ENCODE measurements at regions not wholly inside any gene's neighbourhood (a gene's known extent, or its start where the extent isn't known, plus 50 kb on each side); places are given as distances from the start of the nearest gene placed in this dataset.
"Not testable (repeated sequence)": the region's sequence is repeated elsewhere in the genome, so short reads cannot be mapped to it uniquely, and the experiment has no call there.

GRCh38 chr2:184157141-184157540 is 441.2 kb upstream of the ZNF804A start:
- H3K9me3 Mint-ChIP-seq, result peaks cover 9% of the 10 kb centered on the region
- POLR2A ChIA-PET, result no interaction called here
- H3K27ac Mint-ChIP-seq, result no peak overlapping the region
- H3K27me3 Mint-ChIP-seq, result no peaks in the 10 kb centered on the region
- DNase-seq, result no peak
- no peaks in the 10 kb centered on the region for H3K36me3 Mint-ChIP-seq (ENCODE audit: low read depth)
- CTCF ChIA-PET, result no interaction called here
- no peak overlapping the region for H3K4me3 Mint-ChIP-seq
- H3K4me1 Mint-ChIP-seq, result no peaks in the 10 kb centered on the region

GRCh38 chr2:184162426-184162825 is 435.9 kb upstream of the ZNF804A start:
- Mint-ChIP-seq H3K27ac (no peak overlapping the region), H3K27me3 (no peaks in the 10 kb centered on the region), H3K9me3 (peaks cover 16% of the 10 kb centered on the region), H3K4me1 (no peaks in the 10 kb centered on the region), H3K4me3 (no peak overlapping the region), H3K36me3 (ENCODE audit: low read depth) (no peaks in the 10 kb centered on the region)
- no peak for DNase-seq
- CTCF ChIA-PET, result no interaction called here
- POLR2A ChIA-PET, result no interaction called here

- H3K27me3 Mint-ChIP-seq; POLR2A ChIA-PET; CTCF ChIA-PET; H3K36me3 Mint-ChIP-seq (ENCODE audit: low read depth); H3K27ac Mint-ChIP-seq; H3K4me1 Mint-ChIP-seq; H3K4me3 Mint-ChIP-seq; DNase-seq: not testable (repeated sequence)
- peaks cover 16% of the 10 kb centered on the region for H3K9me3 Mint-ChIP-seq
Measured at GRCh38 chr2:184168823-184169222, 429.5 kb upstream of the ZNF804A start.

- DNase-seq, result no peak
- Mint-ChIP-seq H3K9me3 (peaks cover 16% of the 10 kb centered on the region), H3K4me1 (no peaks in the 10 kb centered on the region), H3K4me3 (no peak overlapping the region), H3K36me3 (ENCODE audit: low read depth) (no peaks in the 10 kb centered on the region), H3K27ac (no peak overlapping the region), H3K27me3 (no peaks in the 10 kb centered on the region)
- ChIA-PET POLR2A (no interaction called here), CTCF (no interaction called here)
Measured at GRCh38 chr2:184169366-184169765, 429.0 kb upstream of the ZNF804A start.

GRCh38 chr2:184174493-184175104 is 423.7 kb upstream of the ZNF804A start:
- Mint-ChIP-seq H3K27ac (no peak overlapping the region), H3K27me3 (no peaks in the 10 kb centered on the region), H3K4me3 (no peak overlapping the region), H3K4me1 (no peaks in the 10 kb centered on the region), H3K9me3 (no peaks in the 10 kb centered on the region), H3K36me3 (ENCODE audit: low read depth) (no peaks in the 10 kb centered on the region)
- ChIA-PET CTCF (no interaction called here), POLR2A (no interaction called here)
- no peak for DNase-seq

GRCh38 chr2:184178229-184178628 is 420.1 kb upstream of the ZNF804A start:
- ChIA-PET CTCF (interaction anchor here (0.6 to 1.0 kb wide), 2 partner anchors 40 to 602 kb away, joined by 3 read pairs; no protein-coding TSS in a partner anchor), POLR2A (no interaction called here)
- H3K36me3 Mint-ChIP-seq (ENCODE audit: low read depth), result no peaks in the 10 kb centered on the region
- no peak for DNase-seq
- no peaks in the 10 kb centered on the region for H3K9me3 Mint-ChIP-seq
- no peak overlapping the region for H3K4me3 Mint-ChIP-seq
- H3K4me1 Mint-ChIP-seq, result no peaks in the 10 kb centered on the region
- H3K27ac Mint-ChIP-seq, result no peak overlapping the region
- H3K27me3 Mint-ChIP-seq, result no peaks in the 10 kb centered on the region

- Mint-ChIP-seq H3K27ac (no peak overlapping the region), H3K9me3 (peaks cover 6% of the 10 kb centered on the region), H3K4me1 (no peaks in the 10 kb centered on the region), H3K4me3 (no peak overlapping the region), H3K36me3 (ENCODE audit: low read depth) (no peaks in the 10 kb centered on the region), H3K27me3 (no peaks in the 10 kb centered on the region)
- CTCF ChIA-PET, result no interaction called here
- no peak for DNase-seq
- POLR2A ChIA-PET, result no interaction called here
Measured at GRCh38 chr2:184186436-184186835, 411.9 kb upstream of the ZNF804A start.

GRCh38 chr2:184187421-184187971 is 410.8 kb upstream of the ZNF804A start:
- DNase-seq, result no peak
- Mint-ChIP-seq H3K27ac (no peak overlapping the region), H3K9me3 (peaks cover 6% of the 10 kb centered on the region), H3K27me3 (no peaks in the 10 kb centered on the region), H3K4me3 (no peak overlapping the region), H3K4me1 (no peaks in the 10 kb centered on the region), H3K36me3 (ENCODE audit: low read depth) (no peaks in the 10 kb centered on the region)
- POLR2A ChIA-PET, result no interaction called here
- CTCF ChIA-PET, result no interaction called here

- ChIA-PET CTCF (no interaction called here), POLR2A (no interaction called here)
- H3K27ac Mint-ChIP-seq, result no peak overlapping the region
- H3K36me3 Mint-ChIP-seq (ENCODE audit: low read depth), result no peaks in the 10 kb centered on the region
- H3K4me1 Mint-ChIP-seq, result no peaks in the 10 kb centered on the region
- no peak for DNase-seq
- H3K9me3 Mint-ChIP-seq, result peaks cover 6% of the 10 kb centered on the region
- H3K4me3 Mint-ChIP-seq, result no peak overlapping the region
- H3K27me3 Mint-ChIP-seq, result no peaks in the 10 kb centered on the region
Measured at GRCh38 chr2:184190725-184191124, 407.6 kb upstream of the ZNF804A start.

- Mint-ChIP-seq H3K4me3 (no peak overlapping the region), H3K36me3 (ENCODE audit: low read depth) (no peaks in the 10 kb centered on the region), H3K9me3 (peaks cover 3% of the 10 kb centered on the region), H3K4me1 (no peaks in the 10 kb centered on the region), H3K27ac (no peak overlapping the region), H3K27me3 (no peaks in the 10 kb centered on the region)
- ChIA-PET CTCF (no interaction called here), POLR2A (no interaction called here)
- no peak for DNase-seq
Measured at GRCh38 chr2:184192649-184193048, 405.7 kb upstream of the ZNF804A start.

- no peak for DNase-seq
- CTCF ChIA-PET, result no interaction called here
- H3K27me3 Mint-ChIP-seq, result no peaks in the 10 kb centered on the region
- no peak overlapping the region for H3K4me3 Mint-ChIP-seq
- no peaks in the 10 kb centered on the region for H3K4me1 Mint-ChIP-seq
- H3K27ac Mint-ChIP-seq, result no peak overlapping the region
- no peaks in the 10 kb centered on the region for H3K36me3 Mint-ChIP-seq (ENCODE audit: low read depth)
- POLR2A ChIA-PET, result no interaction called here
- peaks cover 2% of the 10 kb centered on the region for H3K9me3 Mint-ChIP-seq
Measured at GRCh38 chr2:184197413-184197812, 400.9 kb upstream of the ZNF804A start.

GRCh38 chr2:184198791-184199190 is 399.5 kb upstream of the ZNF804A start:
- POLR2A ChIA-PET; H3K36me3 Mint-ChIP-seq (ENCODE audit: low read depth); H3K9me3 Mint-ChIP-seq; H3K4me3 Mint-ChIP-seq; H3K27ac Mint-ChIP-seq; H3K4me1 Mint-ChIP-seq; DNase-seq; CTCF ChIA-PET; H3K27me3 Mint-ChIP-seq: not testable (repeated sequence)

- no peaks in the 10 kb centered on the region for H3K27me3 Mint-ChIP-seq
- no peak overlapping the region for H3K4me3 Mint-ChIP-seq
- ChIA-PET POLR2A (no interaction called here), CTCF (no interaction called here)
- no peak overlapping the region for H3K27ac Mint-ChIP-seq
- no peaks in the 10 kb centered on the region for H3K4me1 Mint-ChIP-seq
- DNase-seq, result no peak
- peaks cover 2% of the 10 kb centered on the region for H3K9me3 Mint-ChIP-seq
- no peaks in the 10 kb centered on the region for H3K36me3 Mint-ChIP-seq (ENCODE audit: low read depth)
Measured at GRCh38 chr2:184199274-184199673, 399.1 kb upstream of the ZNF804A start.

GRCh38 chr2:184201246-184201645 is 397.1 kb upstream of the ZNF804A start:
- no peak overlapping the region for H3K4me3 Mint-ChIP-seq
- POLR2A ChIA-PET, result no interaction called here
- H3K27ac Mint-ChIP-seq, result no peak overlapping the region
- H3K27me3 Mint-ChIP-seq, result no peaks in the 10 kb centered on the region
- no peak for DNase-seq
- no peaks in the 10 kb centered on the region for H3K4me1 Mint-ChIP-seq
- CTCF ChIA-PET, result no interaction called here
- peaks cover 2% of the 10 kb centered on the region for H3K9me3 Mint-ChIP-seq
- H3K36me3 Mint-ChIP-seq (ENCODE audit: low read depth), result no peaks in the 10 kb centered on the region

Measured in activated CD4-positive, alpha-beta T cell treated with anti-CD3 and anti-CD28 coated beads, Interleukin-2, amount 10 ng/mL, durations not matched to agents 7 days and 5 days (primary cell).